ENCODE measurements at regions not wholly inside any gene's neighbourhood (a gene's known extent, or its start where the extent isn't known, plus 50 kb on each side); places are given as distances from the start of the nearest gene placed in this dataset.

DNA sequence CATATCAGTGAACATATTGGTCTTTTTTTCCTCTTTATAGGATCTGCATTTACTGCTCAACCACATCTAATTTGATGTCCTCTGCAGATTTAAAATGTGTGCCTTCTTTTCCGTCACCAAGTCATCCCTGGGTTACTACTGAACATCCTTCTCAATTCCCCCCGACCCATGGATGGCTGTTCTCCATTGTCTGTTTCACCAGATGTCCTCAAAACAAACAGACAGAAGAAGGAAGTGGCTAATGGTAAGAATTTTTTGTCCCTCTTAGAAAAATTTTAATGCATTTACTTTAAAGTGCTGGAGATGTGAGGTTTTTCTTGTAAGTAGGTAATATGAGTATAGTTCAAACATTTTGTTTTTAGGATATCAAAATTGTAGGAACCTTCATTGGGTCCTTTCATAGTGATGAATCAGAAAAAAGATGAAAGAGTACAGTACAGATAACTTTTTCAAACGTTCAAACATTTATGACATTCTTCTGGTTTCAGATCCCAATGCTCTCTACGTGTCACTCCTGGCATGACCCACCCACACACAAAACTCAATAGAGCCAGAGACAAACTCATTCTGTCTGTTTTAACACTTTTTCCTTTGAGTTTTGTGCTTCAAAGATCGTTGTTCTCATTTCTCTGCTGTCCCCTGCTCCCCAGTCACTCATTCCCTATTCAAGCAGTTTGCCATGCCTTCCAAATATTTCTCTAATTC lies 276.4 kb downstream of the PRL start:
- intact Hi-C loops (cut with micrococcal nuclease; ENCODE audit: unreplicated experiment): no loop called here
- BruUV-seq (replicated peaks): no TSS peak
- H3K27ac Mint-ChIP-seq (ENCODE audit: unreplicated experiment): no peak overlapping the region
- TF ChIP-seq, protein P1, sequence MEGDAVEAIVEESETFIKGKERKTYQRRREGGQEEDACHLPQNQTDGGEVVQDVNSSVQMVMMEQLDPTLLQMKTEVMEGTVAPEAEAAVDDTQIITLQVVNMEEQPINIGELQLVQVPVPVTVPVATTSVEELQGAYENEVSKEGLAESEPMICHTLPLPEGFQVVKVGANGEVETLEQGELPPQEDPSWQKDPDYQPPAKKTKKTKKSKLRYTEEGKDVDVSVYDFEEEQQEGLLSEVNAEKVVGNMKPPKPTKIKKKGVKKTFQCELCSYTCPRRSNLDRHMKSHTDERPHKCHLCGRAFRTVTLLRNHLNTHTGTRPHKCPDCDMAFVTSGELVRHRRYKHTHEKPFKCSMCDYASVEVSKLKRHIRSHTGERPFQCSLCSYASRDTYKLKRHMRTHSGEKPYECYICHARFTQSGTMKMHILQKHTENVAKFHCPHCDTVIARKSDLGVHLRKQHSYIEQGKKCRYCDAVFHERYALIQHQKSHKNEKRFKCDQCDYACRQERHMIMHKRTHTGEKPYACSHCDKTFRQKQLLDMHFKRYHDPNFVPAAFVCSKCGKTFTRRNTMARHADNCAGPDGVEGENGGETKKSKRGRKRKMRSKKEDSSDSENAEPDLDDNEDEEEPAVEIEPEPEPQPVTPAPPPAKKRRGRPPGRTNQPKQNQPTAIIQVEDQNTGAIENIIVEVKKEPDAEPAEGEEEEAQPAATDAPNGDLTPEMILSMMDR (IDR thresholded peaks at IDR 0.05; ENCODE audit: unreplicated experiment): no peak
- H3K9me3 Mint-ChIP-seq (ENCODE audit: low read depth, unreplicated experiment): peaks cover 8% of the 10 kb centered on the region
- CTCF ChIA-PET: no interaction called here
- H3K36me3 Mint-ChIP-seq (ENCODE audit: insufficient read depth, unreplicated experiment): no peaks in the 10 kb centered on the region
- no peak overlapping the region for H3K4me3 Mint-ChIP-seq (ENCODE audit: low read depth, unreplicated experiment)
- H3K27me3 Mint-ChIP-seq (ENCODE audit: unreplicated experiment): no peaks in the 10 kb centered on the region
- no peak for DNase-seq
- H3K4me1 Mint-ChIP-seq (ENCODE audit: low read depth, unreplicated experiment): no peaks in the 10 kb centered on the region

DNA sequence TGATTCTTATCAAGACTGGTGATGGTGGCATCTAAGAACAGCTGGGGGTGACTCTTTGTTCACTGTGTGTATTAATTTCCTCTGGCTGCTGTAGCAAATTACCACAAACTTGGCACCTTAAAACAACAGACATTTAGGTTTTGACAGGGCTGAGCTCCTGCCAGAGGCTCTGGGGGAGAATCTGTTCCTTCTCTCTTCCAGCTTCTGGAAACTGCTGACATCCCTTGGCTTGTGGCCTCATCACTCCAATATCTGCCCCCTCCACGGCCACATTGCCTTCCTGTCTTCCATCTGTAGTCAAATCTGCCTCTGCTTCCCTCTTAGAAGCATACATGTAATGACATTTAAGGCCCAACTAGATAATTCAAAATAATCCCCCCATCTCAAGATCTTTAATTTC lies 274.9 kb downstream of the PRL start:
- H3K36me3 Mint-ChIP-seq (ENCODE audit: insufficient read depth, unreplicated experiment): no peaks in the 10 kb centered on the region

DNA sequence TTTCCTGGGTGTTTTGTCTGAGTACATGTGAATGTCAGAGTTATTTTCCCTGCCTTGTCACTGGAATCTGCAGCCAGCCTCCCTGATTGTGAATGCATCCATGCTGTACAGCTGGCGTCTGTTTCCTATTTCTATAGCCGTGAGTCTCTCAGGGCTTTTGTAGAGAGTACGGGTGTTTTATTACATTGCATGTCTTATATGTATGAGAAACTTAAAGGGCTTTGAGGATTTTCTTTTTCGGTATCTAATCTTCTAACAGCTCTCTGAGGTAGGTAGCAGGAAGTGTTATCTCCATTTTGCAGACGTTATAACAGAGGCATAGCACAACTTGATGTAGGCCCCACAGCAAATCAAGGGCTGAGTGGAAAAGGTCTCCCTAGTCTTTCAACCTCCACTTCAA lies 272.9 kb downstream of the PRL start:
- no peaks in the 10 kb centered on the region for H3K36me3 Mint-ChIP-seq (ENCODE audit: insufficient read depth, unreplicated experiment)
- no peak overlapping the region for H3K27ac Mint-ChIP-seq (ENCODE audit: unreplicated experiment)
- intact Hi-C loops (cut with micrococcal nuclease; ENCODE audit: unreplicated experiment): no loop called here
- no peak for DNase-seq
- H3K4me3 Mint-ChIP-seq (ENCODE audit: low read depth, unreplicated experiment): no peak overlapping the region
- no TSS peak for BruUV-seq (replicated peaks)
- peaks cover 8% of the 10 kb centered on the region for H3K9me3 Mint-ChIP-seq (ENCODE audit: low read depth, unreplicated experiment)
- TF ChIP-seq, protein P1 (IDR thresholded peaks at IDR 0.05; ENCODE audit: unreplicated experiment): no peak
- no peaks in the 10 kb centered on the region for H3K27me3 Mint-ChIP-seq (ENCODE audit: unreplicated experiment)
- CTCF ChIA-PET: no interaction called here
- H3K4me1 Mint-ChIP-seq (ENCODE audit: low read depth, unreplicated experiment): no peaks in the 10 kb centered on the region

More for the DNA sequence above, 274.9 kb downstream of the PRL start:
- intact Hi-C loops (cut with micrococcal nuclease; ENCODE audit: unreplicated experiment): no loop called here
- Mint-ChIP-seq H3K4me3 (ENCODE audit: low read depth, unreplicated experiment) (no peak overlapping the region), H3K27ac (ENCODE audit: unreplicated experiment) (no peak overlapping the region), H3K4me1 (ENCODE audit: low read depth, unreplicated experiment) (no peaks in the 10 kb centered on the region), H3K27me3 (ENCODE audit: unreplicated experiment) (no peaks in the 10 kb centered on the region), H3K9me3 (ENCODE audit: low read depth, unreplicated experiment) (peaks cover 8% of the 10 kb centered on the region)
- TF ChIP-seq, protein P1 (IDR thresholded peaks at IDR 0.05; ENCODE audit: unreplicated experiment): no peak
- no TSS peak for BruUV-seq (replicated peaks)
- CTCF ChIA-PET: no interaction called here
- DNase-seq: no peak

DNA sequence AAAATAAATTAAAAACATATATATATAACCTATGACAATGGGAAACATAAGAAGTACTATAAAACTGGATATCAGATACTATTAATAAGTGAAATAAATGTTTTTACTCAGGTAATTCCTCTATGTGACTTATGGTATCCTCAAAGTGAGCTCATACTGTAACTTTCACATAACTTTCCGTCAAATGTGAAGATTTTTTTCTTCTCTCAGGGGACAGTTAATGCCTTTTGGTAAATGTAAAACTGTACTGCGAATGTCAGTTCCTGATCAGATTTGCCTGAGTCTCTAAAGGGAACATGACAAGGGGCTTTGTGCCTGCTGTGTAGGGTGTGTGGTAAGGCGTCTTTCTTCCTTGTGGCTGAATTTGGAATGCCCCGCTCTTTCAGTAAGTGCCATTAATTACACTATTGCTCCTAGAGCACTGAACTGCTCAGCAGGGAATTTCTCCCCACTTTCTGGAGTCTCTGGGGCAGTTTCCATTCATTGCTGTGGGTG lies 271.8 kb downstream of the PRL start:
- Mint-ChIP-seq H3K4me1 (ENCODE audit: low read depth, unreplicated experiment) (no peaks in the 10 kb centered on the region), H3K27ac (ENCODE audit: unreplicated experiment) (no peak overlapping the region), H3K27me3 (ENCODE audit: unreplicated experiment) (no peaks in the 10 kb centered on the region), H3K9me3 (ENCODE audit: low read depth, unreplicated experiment) (peaks cover 8% of the 10 kb centered on the region), H3K4me3 (ENCODE audit: low read depth, unreplicated experiment) (no peak overlapping the region), H3K36me3 (ENCODE audit: insufficient read depth, unreplicated experiment) (no peaks in the 10 kb centered on the region)
- no TSS peak for BruUV-seq (replicated peaks)
- TF ChIP-seq, protein P1 (IDR thresholded peaks at IDR 0.05; ENCODE audit: unreplicated experiment): no peak
- CTCF ChIA-PET: interaction anchor here (0.6 kb wide), 1 partner anchor 1467 kb away, joined by 5 read pairs; no protein-coding TSS in a partner anchor
- intact Hi-C loops (cut with micrococcal nuclease; ENCODE audit: unreplicated experiment): no loop called here
- DNase-seq: no peak

Data from Calu3 (cell line).